ENCODE measurements at regions not wholly inside any gene's neighbourhood (a gene's known extent, or its start where the extent isn't known, plus 50 kb on each side); places are given as distances from the start of the nearest gene placed in this dataset.
"Not testable (repeated sequence)": the region's sequence is repeated elsewhere in the genome, so short reads cannot be mapped to it uniquely, and the experiment has no call there.

- not testable (repeated sequence) for DNase-seq
Observed at GRCh38 chr2:111407632-111408194, 287.0 kb downstream of the BCL2L11 start.

GRCh38 chr2:111410868-111411406, 290.2 kb downstream of the BCL2L11 start:
- not testable (repeated sequence) for DNase-seq

DNA sequence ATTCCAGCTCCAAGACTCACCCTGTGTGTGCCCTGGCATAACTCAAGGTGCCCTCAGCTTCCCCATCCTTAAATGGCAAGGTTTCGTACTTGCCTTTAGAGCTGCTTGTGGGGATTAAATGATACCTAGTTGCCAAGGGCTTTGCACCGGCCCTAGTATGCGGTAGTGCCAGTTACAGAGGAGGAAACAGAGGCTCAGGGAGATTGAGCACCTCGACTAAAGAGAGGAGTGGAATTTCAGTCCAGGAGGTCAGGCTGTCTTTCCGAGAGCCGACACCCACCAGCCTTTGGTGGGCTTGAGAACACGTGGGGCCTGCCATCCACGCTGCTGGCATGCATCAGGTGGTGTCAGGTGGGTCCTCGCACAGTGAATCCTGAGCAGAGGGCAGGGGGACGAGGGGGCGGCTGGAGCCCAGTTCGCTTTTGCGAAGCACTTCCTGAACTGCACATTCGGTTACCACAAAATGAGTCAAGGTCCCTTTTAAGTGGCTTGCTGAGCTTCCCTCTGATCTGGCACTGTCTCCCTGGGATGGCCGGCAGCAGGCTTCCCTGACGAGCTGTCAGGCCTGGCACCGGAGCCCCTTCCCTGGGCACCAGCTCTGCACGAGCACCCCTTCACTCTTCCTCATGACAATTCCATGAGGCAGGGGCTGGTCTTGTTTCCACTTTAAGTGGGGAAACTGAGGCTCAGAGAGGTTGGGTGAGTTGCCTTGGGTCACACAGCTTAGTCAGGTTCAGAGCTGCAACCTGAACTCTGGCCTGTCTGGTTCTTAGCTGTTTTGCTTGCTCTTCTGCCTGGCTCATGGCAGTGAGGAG, 291.4 kb downstream of the BCL2L11 start:
- not testable (repeated sequence) for DNase-seq

GRCh38 chr2:111412841-111413650, 292.3 kb downstream of the BCL2L11 start:
- peak; percentile 12 for DNase-seq

DNA sequence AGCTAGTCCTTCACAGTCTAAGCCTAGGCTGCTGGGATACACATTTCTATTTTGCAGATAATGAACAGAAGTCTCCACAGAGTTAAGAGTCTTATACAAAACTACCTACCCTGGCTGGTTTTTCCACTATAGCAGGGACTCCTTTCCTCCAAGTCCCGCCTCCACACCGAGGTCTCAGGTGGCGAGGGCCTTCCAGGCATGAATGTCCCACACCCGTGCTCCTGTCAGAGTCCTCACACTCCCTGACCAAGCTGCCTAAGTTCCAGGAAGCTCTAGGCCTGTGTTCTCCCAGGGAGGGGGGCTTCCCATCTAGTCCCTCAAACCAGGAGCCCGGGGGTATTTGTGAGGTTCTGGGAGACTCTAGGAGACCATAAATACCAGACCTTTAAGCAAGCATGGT, 293.2 kb downstream of the BCL2L11 start:
- not testable (repeated sequence) for DNase-seq

DNA sequence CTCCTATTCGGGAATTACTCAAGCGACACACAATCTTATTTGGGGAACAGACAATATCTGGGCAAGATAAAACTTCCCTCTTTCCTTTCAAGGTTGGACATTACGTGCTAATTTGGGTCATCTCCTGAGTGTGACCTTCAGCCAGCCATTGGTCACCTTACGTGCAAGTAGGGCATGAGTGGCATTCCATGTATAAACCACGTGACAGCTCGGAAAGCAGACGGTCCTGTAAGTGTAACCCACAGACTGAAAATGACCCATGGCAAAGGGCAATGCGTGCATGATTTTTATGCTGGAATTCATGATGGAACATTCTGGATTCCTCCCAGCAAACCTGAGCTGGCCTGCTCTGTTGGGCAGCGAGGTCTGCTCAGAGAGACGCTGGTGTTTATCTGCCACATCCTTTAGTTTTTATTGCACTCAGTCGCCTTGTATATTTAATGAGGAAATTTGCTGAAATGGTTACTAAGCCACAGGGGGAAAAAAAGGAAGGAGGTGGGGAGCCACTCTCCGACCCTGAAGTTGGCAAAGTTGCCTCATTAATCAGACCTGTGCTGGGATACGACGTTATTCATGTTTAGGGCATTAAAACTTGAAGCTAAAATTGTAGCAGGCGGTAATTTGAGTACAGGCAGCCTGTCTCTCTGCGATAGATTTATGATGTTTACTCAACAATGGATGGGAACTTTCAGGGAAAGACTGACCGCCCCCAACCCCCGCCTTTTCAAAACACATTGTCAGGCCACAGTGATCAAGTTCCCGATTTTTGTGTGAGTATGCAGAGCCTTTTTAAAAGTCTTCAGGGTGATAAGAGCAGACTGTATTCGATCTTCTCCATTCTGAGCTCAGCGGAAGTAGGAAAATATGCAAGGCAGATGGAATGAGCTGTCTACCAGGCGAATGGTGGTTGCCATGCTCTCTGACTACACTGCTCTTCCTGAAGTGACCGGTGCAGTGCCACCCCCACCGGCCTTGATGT, 295.3 kb downstream of the BCL2L11 start:
- not testable (repeated sequence) for DNase-seq

GRCh38 chr2:111417026-111417425, 296.3 kb downstream of the BCL2L11 start:
- not testable (repeated sequence) for DNase-seq

DNA sequence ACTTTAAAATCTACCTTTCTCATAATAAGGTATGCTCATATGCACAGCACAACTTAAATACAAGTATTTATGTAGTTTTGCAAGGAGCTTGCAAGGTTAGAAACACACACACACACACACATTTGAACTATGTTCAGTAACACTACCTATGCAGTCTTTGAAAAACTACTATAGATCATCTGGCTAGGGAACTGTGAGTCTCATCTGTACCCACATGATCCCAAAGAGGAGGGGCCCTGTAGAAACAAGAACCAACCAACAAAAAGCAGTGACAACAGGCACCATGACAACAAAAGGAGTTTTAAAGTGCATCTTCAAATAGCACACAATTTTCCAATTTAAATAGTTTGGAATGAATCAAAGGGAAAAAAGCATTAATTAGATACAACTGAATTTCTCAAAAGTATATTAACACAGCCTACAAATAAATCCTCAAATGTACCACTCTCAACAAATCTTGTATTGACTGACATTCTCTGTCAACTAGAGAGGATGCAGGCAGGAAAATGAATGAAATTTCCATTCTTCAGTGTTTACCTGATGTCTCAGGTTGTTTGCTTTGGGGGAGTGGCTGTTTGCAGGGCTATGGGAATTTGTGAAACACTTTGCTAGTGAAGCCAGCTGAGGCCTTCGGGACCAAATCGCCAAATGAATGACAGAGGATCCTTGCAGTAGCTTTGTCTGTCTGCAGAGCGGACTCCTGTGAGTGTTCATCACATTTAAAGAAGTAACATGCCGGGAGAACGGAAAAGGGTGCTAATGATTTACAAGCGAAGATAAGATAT, 297.6 kb downstream of the BCL2L11 start:
- not testable (repeated sequence) for DNase-seq

GRCh38 chr2:111420074-111420473, 299.4 kb downstream of the BCL2L11 start:
- not testable (repeated sequence) for DNase-seq

GRCh38 chr2:111420835-111421234, 300.1 kb downstream of the BCL2L11 start:
- not testable (repeated sequence) for DNase-seq

- DNase-seq, result not testable (repeated sequence)
Observed at GRCh38 chr2:111421949-111422348, 301.2 kb downstream of the BCL2L11 start.

DNA sequence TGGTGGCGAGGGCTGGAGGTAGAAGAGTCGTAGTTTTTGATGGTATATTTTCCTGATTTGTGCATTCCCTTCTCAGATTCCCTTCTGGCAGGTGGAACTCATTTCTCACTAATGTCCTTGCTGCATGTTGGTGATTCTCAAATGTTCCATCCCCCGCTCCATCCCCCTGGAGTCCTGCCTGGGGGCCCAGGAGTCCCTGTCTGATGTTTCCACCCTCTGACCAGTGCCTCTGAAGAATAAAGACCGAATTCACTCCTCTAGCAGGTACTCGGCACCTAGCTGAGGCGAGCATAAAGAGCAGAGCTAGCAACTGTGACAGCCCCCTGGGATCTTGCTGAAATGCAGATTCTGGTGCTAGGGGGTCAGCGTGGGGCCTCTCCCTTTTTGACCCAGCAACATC, 301.8 kb downstream of the BCL2L11 start:
- not testable (repeated sequence) for DNase-seq

DNA sequence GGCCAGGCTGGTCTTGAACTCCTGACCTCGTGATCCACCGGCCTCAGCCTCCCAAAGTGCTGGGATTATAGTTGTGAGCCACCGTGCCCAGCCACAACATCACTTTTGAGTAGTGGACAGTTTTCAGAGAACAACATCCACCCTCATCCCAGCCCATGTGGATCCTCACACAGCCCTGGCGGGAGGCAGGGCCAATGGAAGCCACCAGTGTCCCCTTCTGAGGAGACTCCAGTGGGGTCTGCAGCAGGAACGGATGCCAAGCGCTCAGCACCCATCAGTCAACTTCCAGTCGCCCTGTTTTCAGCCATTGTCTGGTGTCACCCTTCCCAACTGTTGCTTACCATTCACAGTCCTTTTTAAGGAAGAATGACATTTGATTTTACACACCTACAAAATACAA, 302.5 kb downstream of the BCL2L11 start:
- DNase-seq, result not testable (repeated sequence)

DNA sequence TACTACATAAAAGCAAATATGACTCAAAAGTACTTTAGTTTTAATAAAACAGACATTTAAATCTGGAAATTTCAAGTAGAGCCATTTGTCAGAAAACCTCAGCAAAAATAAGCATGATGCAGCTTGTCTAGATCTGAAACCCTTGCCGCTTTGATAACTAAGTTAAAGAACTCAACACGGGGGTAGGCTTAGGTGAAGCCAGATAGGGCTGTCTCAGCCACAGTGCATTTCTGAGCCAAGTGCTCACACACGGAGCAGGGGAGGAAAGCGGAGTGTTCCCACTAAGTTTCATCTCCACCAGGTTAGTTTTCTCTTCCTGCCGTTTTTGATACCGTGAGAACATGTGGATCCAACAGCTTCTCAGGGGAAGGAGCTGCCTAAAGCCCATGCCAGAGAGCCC, 303.5 kb downstream of the BCL2L11 start:
- not testable (repeated sequence) for DNase-seq

DNA sequence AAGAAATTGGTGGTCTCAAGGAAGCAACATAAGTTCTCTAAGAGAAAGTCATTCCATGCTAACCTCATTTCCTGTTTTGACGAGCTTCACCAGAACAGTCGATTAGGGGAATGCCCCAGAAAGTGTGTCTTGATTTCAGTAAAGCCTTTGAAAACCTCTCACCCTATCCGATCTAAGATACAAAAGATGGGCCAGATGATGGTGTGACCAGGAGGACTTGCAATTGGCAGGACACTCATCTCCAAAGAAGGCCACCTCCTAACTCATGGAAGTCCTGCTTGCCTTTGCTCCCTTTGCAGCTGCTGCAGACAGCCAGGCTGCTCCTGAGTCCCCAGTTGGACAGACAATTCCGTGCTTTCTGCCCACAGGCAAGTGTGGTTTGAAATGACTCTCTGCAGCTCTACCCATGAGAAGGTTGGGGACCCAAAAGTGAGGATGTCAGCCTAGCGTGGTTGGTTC, 304.2 kb downstream of the BCL2L11 start:
- peak; percentile 59 for DNase-seq

DNA sequence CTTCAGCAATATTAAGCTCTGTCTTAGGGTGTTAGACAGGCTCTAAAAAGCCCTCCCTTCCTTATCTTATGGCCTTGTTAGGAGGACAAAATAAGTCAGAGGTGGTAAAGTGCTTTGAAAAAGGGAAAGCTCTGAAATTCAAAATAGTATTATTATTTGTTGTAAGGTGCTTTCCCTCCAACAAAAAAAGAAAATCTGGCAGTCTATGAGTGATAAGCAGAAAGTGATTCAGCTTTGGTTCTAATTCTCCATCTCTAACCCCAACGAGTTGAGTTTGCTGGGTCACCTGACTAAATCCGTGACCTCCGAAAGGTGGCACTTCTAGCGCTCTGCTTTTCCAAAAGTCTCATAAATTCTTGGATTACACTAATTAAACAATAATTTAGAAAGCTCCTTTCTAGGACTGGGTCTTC, 305.1 kb downstream of the BCL2L11 start:
- peak; percentile 80 for DNase-seq

DNA sequence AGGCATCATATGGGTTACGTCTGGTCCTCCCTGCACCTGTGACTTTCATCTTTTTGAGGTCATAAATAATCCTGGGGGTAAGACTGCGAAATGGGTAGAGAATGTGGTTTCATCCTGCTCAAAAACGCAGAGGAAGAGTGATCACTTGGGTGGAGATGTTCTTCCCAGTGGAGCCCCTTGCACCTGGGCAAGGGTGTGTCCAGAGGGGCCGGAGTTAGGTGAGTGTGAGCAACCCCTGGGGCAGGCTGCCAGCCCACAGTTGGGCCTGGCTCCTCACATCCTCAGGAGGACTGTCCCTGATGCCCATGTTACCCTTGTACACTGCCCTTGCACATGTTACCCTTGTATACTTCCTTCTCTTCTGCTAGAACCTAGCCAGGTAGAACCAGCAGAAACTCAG, 306.6 kb downstream of the BCL2L11 start:
- DNase-seq, result not testable (repeated sequence)

- not testable (repeated sequence) for DNase-seq
Observed at GRCh38 chr2:111428915-111429314, 308.2 kb downstream of the BCL2L11 start.

DNA sequence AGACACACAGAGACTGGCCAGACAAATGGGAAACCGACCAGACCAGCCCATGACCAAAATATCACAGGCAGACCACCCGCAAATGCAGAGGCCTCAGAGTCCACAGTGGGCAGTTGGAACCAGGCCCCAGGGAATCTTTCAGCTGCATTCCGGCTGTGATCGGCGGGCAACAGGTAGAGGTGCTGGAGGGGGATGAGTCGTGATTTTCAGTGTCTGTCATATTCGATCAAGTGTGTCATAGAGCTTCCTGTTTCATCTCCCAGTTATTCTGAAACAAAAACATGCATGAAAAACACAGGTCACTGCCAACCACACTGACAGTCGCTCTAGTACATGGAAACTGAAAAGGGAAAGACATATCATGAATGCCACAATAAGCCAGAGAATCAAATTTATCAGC, 308.6 kb downstream of the BCL2L11 start:
- DNase-seq, result peak; percentile 48

GRCh38 chr2:111430817-111431661, 310.3 kb downstream of the BCL2L11 start:
- DNase-seq, result not testable (repeated sequence)

All from activated CD4-positive, alpha-beta T cell treated with anti-CD3 and anti-CD28 coated beads, Interleukin-10, Interleukin-2, amounts not matched to agents 100 ng/mL and 50 ng/mL, durations not matched to agents 16 hours and 8 hours (primary cell).